ENCODE measurements at regions not wholly inside any gene's neighbourhood (a gene's known extent, or its start where the extent isn't known, plus 50 kb on each side); places are given as distances from the start of the nearest gene placed in this dataset.

GRCh38 chr9:135376511-135377265, 102.9 kb upstream of the PPP1R26 start:
- H3K4me3 ChIP-seq = no peak overlapping the region
- peak in 1 of 2 experiments; percentile 33; a peak in 2 of 6 replicates for ATAC-seq
- CTCF ChIA-PET = interaction anchor here (0.5 to 1.7 kb wide), 6 partner anchors 9 to 47 kb away, joined by 3 to 6 read pairs (median 4); no protein-coding TSS in a partner anchor

GRCh38 chr9:135377431-135377830, 102.2 kb upstream of the PPP1R26 start:
- FAIRE-seq = no peak
- Histone ChIP-seq H3K4me2 (no peak overlapping the region), H3K27ac (no peak overlapping the region), H3K4me1 (no peaks in the 10 kb centered on the region), H3K4me3 (no peak overlapping the region), H3K9me3 (no peaks in the 10 kb centered on the region)
- DNase-seq (ENCODE audit: low read depth in 1 of 2, low spot score in 1 of 2) = no peak
- WGBS (ENCODE audit: missing lambda C conversion rate) = 36% methylated on average over 12 of the region's 12 CpGs
- CTCF ChIA-PET = interaction anchor here (0.5 to 1.2 kb wide), 4 partner anchors 8 to 46 kb away, joined by 3 to 4 read pairs (median 3); no protein-coding TSS in a partner anchor
- POLR2A ChIA-PET = no interaction called here
- ATAC-seq = no peak
- TF ChIP-seq EP300 (IDR thresholded peaks at IDR 0.05) (no peak), ZFP36 (IDR thresholded peaks at IDR 0.05; ENCODE audit: borderline replicate concordance, partially characterized antibody) (no peak), ZC3H11A (IDR thresholded peaks at IDR 0.05) (no peak), BCL3 (IDR thresholded peaks at IDR 0.05) (no peak), RCOR1 (IDR thresholded peaks at IDR 0.05; ENCODE audit: low read depth, low read length) (no peak), MAZ (IDR thresholded peaks at IDR 0.05; ENCODE audit: borderline replicate concordance, low read depth, low read length) (no peak), RARB (CRISPR knock-in tag; IDR thresholded peaks at IDR 0.05) (no peak), HES2 (IDR thresholded peaks at IDR 0.05) (no peak), FOSB (CRISPR knock-in tag; IDR thresholded peaks at IDR 0.05) (no peak), PHF8 (IDR thresholded peaks at IDR 0.05; ENCODE audit: borderline replicate concordance, low read depth) (no peak)

More at GRCh38 chr9:135376511-135377265, 102.9 kb upstream of the PPP1R26 start:
- H3K4me1 ChIP-seq = no peaks in the 10 kb centered on the region
- H3K27ac ChIP-seq = no peak overlapping the region
- no peak for DNase-seq (ENCODE audit: low read depth in 1 of 2, low spot score in 1 of 2)
- TF ChIP-seq RNF2 (IDR thresholded peaks at IDR 0.05; ENCODE audit: borderline replicate concordance, low read depth) (no peak), ATOH8 (CRISPR knock-in tag; IDR thresholded peaks at IDR 0.05; ENCODE audit: low read depth) (no peak), KDM1A (IDR thresholded peaks at IDR 0.05; ENCODE audit: low read depth) (no peak), ZFP36 (IDR thresholded peaks at IDR 0.05; ENCODE audit: borderline replicate concordance, partially characterized antibody) (no peak), RCOR1 (IDR thresholded peaks at IDR 0.05; ENCODE audit: low read depth, low read length) (no peak), MAFK (IDR thresholded peaks at IDR 0.05; ENCODE audit: partially characterized antibody) (no peak), MYC (IDR thresholded peaks at IDR 0.05; ENCODE audit: borderline replicate concordance, low read length) (no peak), ZC3H11A (IDR thresholded peaks at IDR 0.05) (no peak), CEBPB (IDR thresholded peaks at IDR 0.05) (no peak), HES2 (IDR thresholded peaks at IDR 0.05) (no peak)
- H3K9me3 ChIP-seq = no peaks in the 10 kb centered on the region
- 31% methylated on average over 21 of the region's 22 CpGs for WGBS (ENCODE audit: missing lambda C conversion rate)
- POLR2A ChIA-PET = no interaction called here
- no peak overlapping the region for H3K4me2 ChIP-seq
- FAIRE-seq = no peak

- Histone ChIP-seq H3K4me3 (no peak overlapping the region), H3K27ac (no peak overlapping the region), H3K4me1 (no peaks in the 10 kb centered on the region), H3K9me3 (no peaks in the 10 kb centered on the region), H3K4me2 (no peak overlapping the region)
- POLR2A ChIA-PET = no interaction called here
- WGBS (ENCODE audit: missing lambda C conversion rate) = 42% methylated on average over 9 of the region's 15 CpGs
- TF ChIP-seq ATOH8 (CRISPR knock-in tag; IDR thresholded peaks at IDR 0.05; ENCODE audit: low read depth) (no peak), CEBPB (IDR thresholded peaks at IDR 0.05) (no peak), ZNF302 (CRISPR knock-in tag; IDR thresholded peaks at IDR 0.05) (no peak), RFX5 (IDR thresholded peaks at IDR 0.05) (no peak), JUN (IDR thresholded peaks at IDR 0.05) (no peak), FOSB (CRISPR knock-in tag; IDR thresholded peaks at IDR 0.05) (no peak), CHD4 (IDR thresholded peaks at IDR 0.05; ENCODE audit: borderline replicate concordance) (no peak), BCL3 (IDR thresholded peaks at IDR 0.05) (no peak)
- DNase-seq (ENCODE audit: low read depth in 1 of 2, low spot score in 1 of 2) (no peak), ATAC-seq (no peak), FAIRE-seq (no peak)
- CTCF ChIA-PET = interaction anchor here (0.6 to 1.4 kb wide), 3 partner anchors 13 to 35 kb away, joined by 3 to 7 read pairs (median 3); no protein-coding TSS in a partner anchor
Measured at GRCh38 chr9:135378751-135379150, 100.8 kb upstream of the PPP1R26 start.

All from A549 (cell line).